Sigmoid colon (tissue), 4 donors: ENCODE measurements at regions not wholly inside any gene's neighbourhood (a gene's known extent, or its start where the extent isn't known, plus 50 kb on each side); places are given as distances from the start of the nearest gene placed in this dataset.

Experiments used
- POLR2AphosphoS5 ChIP-seq, 4 donors: sonication (generic); formaldehyde crosslinking; IDR thresholded peaks; one replicate each; pipeline ENCODE4 v1.6.1; 2017; ENCODE audit warnings: antibody characterized with exemption in 4 of 4
- TF ChIP-seq, protein P1 (sequence below), 4 experiments: fragments of 450-650 bp in 3 of 4; fragments of 200-600 bp in 1 of 4; IDR thresholded peaks; one replicate each; pipeline ENCODE4 v1.5.1; 2016 to 2019; ENCODE audit warnings: antibody characterized with exemption in 4 of 4, mild to moderate bottlenecking in 3 of 4, moderate library complexity in 2 of 4

DNA sequence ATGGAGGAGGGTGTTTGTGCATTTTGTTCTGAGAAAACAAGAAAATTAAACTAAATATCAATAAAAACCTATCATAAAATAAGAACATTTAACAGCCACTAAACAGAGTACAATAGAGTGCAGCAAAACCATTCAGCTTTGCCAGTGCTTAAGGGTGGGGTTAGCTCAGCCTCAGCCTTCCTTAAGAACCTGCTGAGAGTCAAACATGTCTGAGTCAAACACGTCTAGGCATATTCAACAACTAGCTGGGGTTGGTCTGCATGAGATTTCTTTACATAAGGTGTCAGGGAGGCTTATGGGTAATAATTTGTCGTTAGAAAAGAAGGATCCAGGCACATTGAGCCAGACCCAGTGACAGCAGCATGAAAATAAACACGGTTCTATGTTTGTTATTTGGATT lies 298.2 kb downstream of the SP3 start:
- TF ChIP-seq, protein P1, sequence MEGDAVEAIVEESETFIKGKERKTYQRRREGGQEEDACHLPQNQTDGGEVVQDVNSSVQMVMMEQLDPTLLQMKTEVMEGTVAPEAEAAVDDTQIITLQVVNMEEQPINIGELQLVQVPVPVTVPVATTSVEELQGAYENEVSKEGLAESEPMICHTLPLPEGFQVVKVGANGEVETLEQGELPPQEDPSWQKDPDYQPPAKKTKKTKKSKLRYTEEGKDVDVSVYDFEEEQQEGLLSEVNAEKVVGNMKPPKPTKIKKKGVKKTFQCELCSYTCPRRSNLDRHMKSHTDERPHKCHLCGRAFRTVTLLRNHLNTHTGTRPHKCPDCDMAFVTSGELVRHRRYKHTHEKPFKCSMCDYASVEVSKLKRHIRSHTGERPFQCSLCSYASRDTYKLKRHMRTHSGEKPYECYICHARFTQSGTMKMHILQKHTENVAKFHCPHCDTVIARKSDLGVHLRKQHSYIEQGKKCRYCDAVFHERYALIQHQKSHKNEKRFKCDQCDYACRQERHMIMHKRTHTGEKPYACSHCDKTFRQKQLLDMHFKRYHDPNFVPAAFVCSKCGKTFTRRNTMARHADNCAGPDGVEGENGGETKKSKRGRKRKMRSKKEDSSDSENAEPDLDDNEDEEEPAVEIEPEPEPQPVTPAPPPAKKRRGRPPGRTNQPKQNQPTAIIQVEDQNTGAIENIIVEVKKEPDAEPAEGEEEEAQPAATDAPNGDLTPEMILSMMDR (IDR thresholded peaks at IDR 0.05) = no peak
- TF ChIP-seq POLR2AphosphoS5 (IDR thresholded peaks at IDR 0.05) = no peak
